ENCODE measurements at regions not wholly inside any gene's neighbourhood (a gene's known extent, or its start where the extent isn't known, plus 50 kb on each side); places are given as distances from the start of the nearest gene placed in this dataset.

- DNase-seq (ENCODE audit: extremely low read depth, low read depth) = no peak
- no peak for TF ChIP-seq CTCF (IDR thresholded peaks at IDR 0.05; ENCODE audit: low read depth, low read length)
Measured at GRCh38 chr11:121711236-121711635, 258.5 kb upstream of the SORL1-AS1 start.

- TF ChIP-seq CTCF (IDR thresholded peaks at IDR 0.05; ENCODE audit: low read depth, low read length) = no peak
- DNase-seq (ENCODE audit: extremely low read depth, low read depth) = no peak
Measured at GRCh38 chr11:121706884-121707420, 254.2 kb upstream of the SORL1-AS1 start.

DNA sequence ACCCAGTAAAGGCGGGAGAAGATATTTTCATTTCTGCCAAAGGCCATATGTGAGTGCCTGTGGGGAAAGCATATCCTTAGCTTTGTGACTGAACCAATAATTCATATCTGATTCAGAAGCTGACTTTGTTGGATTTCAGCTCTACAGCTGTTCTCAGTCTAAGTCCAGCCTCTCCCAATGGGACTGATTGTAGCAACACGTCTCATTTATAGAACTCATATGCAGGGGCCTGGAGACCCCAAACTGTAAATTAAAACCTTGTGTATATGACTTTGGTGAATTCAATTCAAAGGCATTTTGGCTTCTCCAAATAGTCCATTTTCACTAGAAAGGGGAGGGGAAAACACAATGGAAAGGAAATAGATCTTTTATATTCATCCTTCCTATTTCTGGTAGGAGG is 250.4 kb upstream of the SORL1-AS1 start:
- TF ChIP-seq CTCF (IDR thresholded peaks at IDR 0.05; ENCODE audit: low read depth, low read length) = no peak
- DNase-seq (ENCODE audit: extremely low read depth, low read depth) = no peak

- DNase-seq (ENCODE audit: extremely low read depth, low read depth) = no peak
- TF ChIP-seq CTCF (IDR thresholded peaks at IDR 0.05; ENCODE audit: low read depth, low read length) = no peak
Measured at GRCh38 chr11:121700968-121701367, 248.2 kb upstream of the SORL1-AS1 start.

DNA sequence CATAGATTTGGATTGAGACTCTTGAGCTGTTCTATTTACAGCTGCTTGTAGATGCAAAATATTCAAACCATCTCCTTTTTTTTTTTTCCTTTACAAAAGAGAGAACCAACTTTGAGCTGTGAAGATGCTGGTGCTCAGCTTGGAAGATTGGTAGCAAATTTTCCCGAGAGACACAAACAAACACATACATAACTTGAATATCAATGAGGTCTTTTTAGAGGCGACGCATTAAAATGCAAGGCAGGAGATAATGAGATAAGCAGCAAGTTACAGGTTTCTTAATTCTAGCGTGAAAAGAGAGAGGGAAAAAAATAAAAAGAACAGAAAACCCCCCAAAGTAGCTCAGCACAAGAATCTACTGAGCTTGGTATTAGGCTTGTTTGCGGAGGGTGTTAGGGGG is 247.0 kb upstream of the SORL1-AS1 start:
- TF ChIP-seq CTCF (IDR thresholded peaks at IDR 0.05; ENCODE audit: low read depth, low read length) = no peak
- DNase-seq (ENCODE audit: extremely low read depth, low read depth) = no peak

DNA sequence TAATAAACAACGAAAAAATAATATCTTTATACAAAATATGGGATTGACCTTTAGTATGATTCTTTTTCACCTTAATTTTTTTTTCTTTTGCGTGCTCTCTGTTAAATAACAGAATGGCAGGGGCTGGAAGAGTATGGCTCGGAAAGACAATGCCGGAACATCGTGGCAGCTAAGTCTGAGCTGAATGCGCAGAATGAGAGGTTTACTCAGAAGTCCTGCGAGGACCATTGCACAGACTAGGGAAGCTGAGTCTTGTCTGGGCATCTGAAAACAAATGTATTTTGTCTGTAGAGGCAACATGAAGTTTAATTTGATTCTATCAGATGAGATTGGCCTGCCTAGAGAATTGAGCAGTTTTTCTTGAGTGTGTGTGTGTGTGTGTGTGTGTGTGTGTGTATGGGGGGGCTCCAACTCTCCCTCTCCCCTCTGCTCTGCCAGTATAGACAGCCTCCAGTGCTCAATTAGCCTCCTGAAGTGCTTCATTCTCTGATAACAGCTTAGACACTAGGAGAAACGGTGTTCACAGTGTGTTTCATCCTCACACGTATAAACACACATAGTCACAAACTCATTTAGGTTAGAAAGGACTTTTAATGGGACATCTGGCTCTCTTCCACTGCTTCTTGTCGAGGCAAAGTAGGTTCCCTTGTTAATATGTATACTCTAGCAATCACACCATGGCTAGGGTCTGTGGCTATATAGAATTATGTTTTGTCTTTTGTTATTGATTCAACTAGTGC is 244.3 kb upstream of the SORL1-AS1 start:
- no peak for DNase-seq (ENCODE audit: extremely low read depth, low read depth)
- TF ChIP-seq CTCF (IDR thresholded peaks at IDR 0.05; ENCODE audit: low read depth, low read length) = no peak

GRCh38 chr11:121696177-121696871 is 243.6 kb upstream of the SORL1-AS1 start:
- no peak for DNase-seq (ENCODE audit: extremely low read depth, low read depth)

More at GRCh38 chr11:121696177-121696871, 243.6 kb upstream of the SORL1-AS1 start:
- no peak for TF ChIP-seq CTCF (IDR thresholded peaks at IDR 0.05; ENCODE audit: low read depth, low read length)

All from AG09319 (cell line).